HEK293 (cell line): ENCODE measurements at regions not wholly inside any gene's neighbourhood (a gene's known extent, or its start where the extent isn't known, plus 50 kb on each side); places are given as distances from the start of the nearest gene placed in this dataset.

ENCODE experiments used
- KLF16 ChIP-seq: fragments of 450-650 bp; formaldehyde crosslinking; IDR thresholded peaks from 2 replicates; pipeline ENCODE4 v1.5.1; 2017; ENCODE audit warnings: missing biosample characterization, missing genetic modification characterization
- SETDB1 ChIP-seq: IDR thresholded peaks from one replicate; pipeline ENCODE4 v1.6.1; 2017; ENCODE audit warnings: mild to moderate bottlenecking, low read length, moderate library complexity, mixed read lengths; ENCODE audit not compliant: insufficient read length
- ZBTB8A ChIP-seq: fragments of 450-650 bp; formaldehyde crosslinking; IDR thresholded peaks from 2 replicates; pipeline ENCODE4 v1.5.1; 2016; ENCODE audit warnings: missing biosample characterization, missing genetic modification characterization
- ZNF223 ChIP-seq: fragments of 450-650 bp; formaldehyde crosslinking; IDR thresholded peaks from 2 replicates; pipeline ENCODE4 v1.5.1; 2016; ENCODE audit warnings: missing biosample characterization, missing genetic modification characterization
- ZSCAN23 ChIP-seq: fragments of 450-650 bp; formaldehyde crosslinking; IDR thresholded peaks from 2 replicates; pipeline ENCODE4 v1.5.1; 2016; ENCODE audit warnings: missing biosample characterization, missing genetic modification characterization

- TF ChIP-seq KLF16 (tag by site-specific recombination) (no peak), SETDB1 (no peak), ZBTB8A (tag by site-specific recombination) (no peak), ZNF223 (tag by site-specific recombination) (no peak), ZSCAN23 (no peak)
Observed at GRCh38 chr4:10347281-10347795, 109.9 kb downstream of the ZNF518B start.
